Astrocyte of the cerebellum (primary cell): ENCODE measurements at regions not wholly inside any gene's neighbourhood (a gene's known extent, or its start where the extent isn't known, plus 50 kb on each side); places are given as distances from the start of the nearest gene placed in this dataset.

Experiments used
- DNase-seq: peaks from one replicate; pipeline ENCODE4 v3.0.0-alpha.2; 2011; ENCODE audit warnings: low read depth
- H3K4me3 ChIP-seq: 2 replicates; pipeline ENCODE4 v1.5.1; 2011; ENCODE audit warnings: mild to moderate bottlenecking, low read depth, low read length, moderate library complexity
- CTCF ChIP-seq: IDR thresholded peaks from 2 replicates; pipeline ENCODE4 v1.5.1; 2012; ENCODE audit warnings: low read length, low read depth, moderate library complexity, mild to moderate bottlenecking; ENCODE audit errors: missing control alignments
- in situ Hi-C: cut with HindIII; loops from 2 replicates; pipeline ENCODE4 v1.10.0; 2017; ENCODE audit warnings: low sequenced_read_pairs

GRCh38 chrX:13471269-13471668 lies 98.1 kb upstream of the EGFL6 start:
- no peak for DNase-seq
- in situ Hi-C loops: no loop called here
- H3K4me3 ChIP-seq: no peak overlapping the region
- no peak for TF ChIP-seq CTCF

- no peak for DNase-seq
- no peak for TF ChIP-seq CTCF
- in situ Hi-C loops: no loop called here
- H3K4me3 ChIP-seq: no peak overlapping the region
Observed at GRCh38 chrX:13470685-13470977, 98.8 kb upstream of the EGFL6 start.

- in situ Hi-C loops: no loop called here
- H3K4me3 ChIP-seq: no peak overlapping the region
- DNase-seq: no peak
- no peak for TF ChIP-seq CTCF
Observed at GRCh38 chrX:13469963-13470684, 99.3 kb upstream of the EGFL6 start.

GRCh38 chrX:13468096-13468495 lies 101.3 kb upstream of the EGFL6 start:
- H3K4me3 ChIP-seq: no peak overlapping the region
- no peak for DNase-seq
- in situ Hi-C loops: no loop called here
- TF ChIP-seq CTCF: no peak

GRCh38 chrX:13467243-13467642 lies 102.2 kb upstream of the EGFL6 start:
- in situ Hi-C loops: no loop called here
- no peak for TF ChIP-seq CTCF
- H3K4me3 ChIP-seq: no peak overlapping the region
- DNase-seq: no peak

- TF ChIP-seq CTCF: no peak
- no peak for DNase-seq
- no peak overlapping the region for H3K4me3 ChIP-seq
- in situ Hi-C loops: no loop called here
Observed at GRCh38 chrX:13464599-13465275, 104.7 kb upstream of the EGFL6 start.

GRCh38 chrX:13463608-13464007 lies 105.8 kb upstream of the EGFL6 start:
- peak; percentile 1 for DNase-seq
- TF ChIP-seq CTCF: no peak
- in situ Hi-C loops: no loop called here
- H3K4me3 ChIP-seq: no peak overlapping the region
